HEK293 (cell line): ENCODE measurements at regions not wholly inside any gene's neighbourhood (a gene's known extent, or its start where the extent isn't known, plus 50 kb on each side); places are given as distances from the start of the nearest gene placed in this dataset.

ENCODE experiments used
- CTCF ChIA-PET: fragments of 350-600 bp; formaldehyde crosslinking; extraction: SDS; loops from one replicate; lab custom pipeline; 2021; ENCODE audit warnings: antibody characterized with exemption; lab: Yijun Ruan, JAX
- POLR2A ChIA-PET: fragments of 300-600 bp; formaldehyde crosslinking; extraction: SDS; loops from one replicate; lab custom pipeline; 2020; ENCODE audit warnings: antibody characterized with exemption, inconsistent platforms; lab: Yijun Ruan, JAX
- H3K27ac ChIP-seq: fragments of 200-500 bp; sonication (Bioruptor generic); 2 replicates; pipeline ENCODE4 v1.5.1; 2014; ENCODE audit warnings: low read depth, low read length, control low read depth, inconsistent platforms; ENCODE audit errors: extremely low read depth
- H3K36me3 ChIP-seq, 2 experiments: fragments of 200-500 bp in 1 of 2; sonication (Bioruptor generic) in 1 of 2; 1 replicate in 1 of 2; 2 replicates in 1 of 2; pipeline ENCODE4 v1.5.1; 2014 to 2017; ENCODE audit warnings: inconsistent platforms in 2 of 2, low read length in 2 of 2; ENCODE audit not compliant: control insufficient read depth in 2 of 2, insufficient read depth in 1 of 2
- H3K4me1 ChIP-seq: fragments of 200-500 bp; sonication (Bioruptor generic); 2 replicates; pipeline ENCODE4 v1.5.1; 2014; ENCODE audit warnings: mild to moderate bottlenecking, low read length, inconsistent platforms; ENCODE audit not compliant: control insufficient read depth, insufficient read depth
- H3K4me3 ChIP-seq: 2 replicates; pipeline ENCODE4 v1.5.1; 2011; ENCODE audit warnings: low read depth, mild to moderate bottlenecking, control low read depth, low read length, moderate library complexity
- H3K9me3 ChIP-seq: fragments of 200-500 bp; sonication (Bioruptor generic); 2 replicates; pipeline ENCODE4 v1.5.1; 2014; ENCODE audit warnings: low read depth, low read length, inconsistent platforms; ENCODE audit not compliant: control insufficient read depth, insufficient read depth
- ATF2 ChIP-seq: fragments of 450-650 bp; formaldehyde crosslinking; IDR thresholded peaks from 2 replicates; pipeline ENCODE4 v1.5.1; 2016; ENCODE audit warnings: missing biosample characterization, missing genetic modification characterization, low read depth
- GFI1B ChIP-seq: fragments of 450-650 bp; formaldehyde crosslinking; IDR thresholded peaks from 2 replicates; pipeline ENCODE4 v1.5.1; 2016; ENCODE audit warnings: missing biosample characterization, missing genetic modification characterization
- OVOL3 ChIP-seq: fragments of 450-650 bp; formaldehyde crosslinking; IDR thresholded peaks from 2 replicates; pipeline ENCODE4 v1.5.1; 2016; ENCODE audit warnings: missing biosample characterization, missing genetic modification characterization
- PRDM6 ChIP-seq: fragments of 450-650 bp; formaldehyde crosslinking; IDR thresholded peaks from 2 replicates; pipeline ENCODE4 v1.5.1; 2017; ENCODE audit warnings: missing biosample characterization, missing genetic modification characterization
- SP3 ChIP-seq: fragments of 450-650 bp; formaldehyde crosslinking; IDR thresholded peaks from 2 replicates; pipeline ENCODE4 v1.5.1; 2016; ENCODE audit warnings: missing biosample characterization, missing genetic modification characterization
- YY1 ChIP-seq: fragments of 450-650 bp; formaldehyde crosslinking; IDR thresholded peaks from 2 replicates; pipeline ENCODE4 v1.5.1; 2018; ENCODE audit warnings: missing biosample characterization, missing genetic modification characterization
- ZBTB44 ChIP-seq: fragments of 450-650 bp; IDR thresholded peaks from 2 replicates; pipeline ENCODE4 v1.5.1; 2018; ENCODE audit warnings: missing biosample characterization, mild to moderate bottlenecking, missing genetic modification characterization
- ZNF155 ChIP-seq: fragments of 450-650 bp; formaldehyde crosslinking; IDR thresholded peaks from 2 replicates; pipeline ENCODE4 v1.5.1; 2016; ENCODE audit warnings: missing biosample characterization, missing genetic modification characterization
- ZNF2 ChIP-seq: fragments of 450-650 bp; formaldehyde crosslinking; IDR thresholded peaks from 2 replicates; pipeline ENCODE4 v1.5.1; 2016; ENCODE audit warnings: missing biosample characterization, missing genetic modification characterization
- ZNF211 ChIP-seq: fragments of 450-650 bp; formaldehyde crosslinking; IDR thresholded peaks from 2 replicates; pipeline ENCODE4 v1.5.1; 2016; ENCODE audit warnings: low read depth, missing biosample characterization, missing genetic modification characterization
- ZNF274 ChIP-seq, 2 experiments: fragments of 200-500 bp in 1 of 2; fragments of 450-650 bp in 1 of 2; sonication (Bioruptor generic) in 1 of 2; formaldehyde crosslinking in 1 of 2; IDR thresholded peaks; 2 replicates each; pipeline versions ENCODE4 v1.5.1 to v1.6.1; 2014 to 2016; ENCODE audit warnings: borderline replicate concordance in 1 of 2, inconsistent platforms in 1 of 2, low read length in 1 of 2, missing biosample characterization in 1 of 2, missing genetic modification characterization in 1 of 2
- ZNF426 ChIP-seq: fragments of 450-650 bp; formaldehyde crosslinking; IDR thresholded peaks from 2 replicates; pipeline ENCODE4 v1.5.1; 2017; ENCODE audit warnings: missing biosample characterization, missing genetic modification characterization, mild to moderate bottlenecking, inconsistent platforms, moderate library complexity
- ZNF654 ChIP-seq: fragments of 450-650 bp; formaldehyde crosslinking; IDR thresholded peaks from 2 replicates; pipeline ENCODE4 v1.5.1; 2016; ENCODE audit warnings: low read depth, missing biosample characterization, missing genetic modification characterization
- ZNF76 ChIP-seq: fragments of 450-650 bp; formaldehyde crosslinking; IDR thresholded peaks from 2 replicates; pipeline ENCODE4; 2016; ENCODE audit warnings: low read depth, missing biosample characterization, missing genetic modification characterization, borderline replicate concordance
- ZNF837 ChIP-seq: fragments of 450-650 bp; formaldehyde crosslinking; IDR thresholded peaks from 2 replicates; pipeline ENCODE4 v1.5.1; 2016; ENCODE audit warnings: missing biosample characterization, missing genetic modification characterization
- ZNF843 ChIP-seq: fragments of 450-650 bp; formaldehyde crosslinking; IDR thresholded peaks from 2 replicates; pipeline ENCODE4 v1.5.1; 2016; ENCODE audit warnings: missing biosample characterization, missing genetic modification characterization
- ZSCAN5A ChIP-seq: fragments of 450-650 bp; formaldehyde crosslinking; IDR thresholded peaks from 2 replicates; pipeline ENCODE4 v1.5.1; 2016; ENCODE audit warnings: missing biosample characterization, missing genetic modification characterization
- TF ChIP-seq, protein P1 (sequence below): fragments of 450-650 bp; formaldehyde crosslinking; IDR thresholded peaks from 2 replicates; pipeline ENCODE4 v1.5.1; 2016; ENCODE audit warnings: missing biosample characterization, missing genetic modification characterization
- TF ChIP-seq, protein P2 (sequence below): fragments of 450-650 bp; formaldehyde crosslinking; IDR thresholded peaks from 2 replicates; pipeline ENCODE4 v1.5.1; 2017; ENCODE audit warnings: missing biosample characterization, missing genetic modification characterization
- TF ChIP-seq, protein P3 (sequence below): fragments of 450-650 bp; formaldehyde crosslinking; IDR thresholded peaks from 2 replicates; pipeline ENCODE4 v1.5.0; 2017; ENCODE audit warnings: missing biosample characterization, missing genetic modification characterization, borderline replicate concordance

GRCh38 chr14:100640471-100641273, 53.5 kb upstream of the BEGAIN start (continued):
- TF ChIP-seq YY1 = no peak
- TF ChIP-seq, all 188 proteins: peak for 0

DNA sequence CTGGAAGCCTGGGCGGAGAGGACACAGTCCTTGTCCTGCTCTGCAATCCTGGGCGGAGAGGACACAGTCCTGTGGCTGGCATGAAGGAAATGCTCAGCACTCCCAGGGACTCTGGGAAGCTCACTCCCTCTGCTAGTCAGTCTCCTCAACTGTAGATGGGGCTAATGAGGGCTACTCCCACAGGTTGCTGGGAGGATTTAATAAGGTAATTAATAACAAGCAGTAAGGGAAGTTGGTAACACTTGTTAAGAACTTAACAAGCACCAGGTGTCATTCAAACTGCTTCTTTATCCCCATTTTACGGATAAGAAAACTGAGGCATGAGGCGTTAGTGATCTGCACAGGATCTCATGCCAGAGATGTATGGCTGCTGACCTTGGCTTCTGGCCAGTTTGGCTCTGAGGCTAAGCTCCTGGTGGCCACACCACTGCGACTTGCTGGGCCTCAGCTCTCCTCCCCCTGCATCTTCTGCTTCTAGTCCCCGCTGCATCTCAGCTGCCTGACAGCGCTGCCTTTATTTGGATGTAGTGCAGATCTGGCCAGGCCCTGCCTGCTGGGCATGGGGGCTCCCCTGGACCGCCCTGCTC, 54.1 kb upstream of the BEGAIN start:
- ChIA-PET CTCF (interaction anchor here (0.6 to 1.2 kb wide), 2 partner anchors 38 to 201 kb away, joined by 3 to 4 read pairs; no protein-coding TSS in a partner anchor), POLR2A (no interaction called here)
- Histone ChIP-seq H3K27ac (no peak overlapping the region), H3K9me3 (no peaks in the 10 kb centered on the region), H3K4me3 (no peak overlapping the region), H3K36me3 (no peaks in the 10 kb centered on the region), H3K4me1 (peaks cover 2% of the 10 kb centered on the region; the same call in 1 of the 2 replicates)
- no peak for TF ChIP-seq ZSCAN5A (tag by site-specific recombination)
- no peak for TF ChIP-seq ZNF155 (tag by site-specific recombination)
- TF ChIP-seq PRDM6 (tag by site-specific recombination) = no peak
- TF ChIP-seq, protein P1, sequence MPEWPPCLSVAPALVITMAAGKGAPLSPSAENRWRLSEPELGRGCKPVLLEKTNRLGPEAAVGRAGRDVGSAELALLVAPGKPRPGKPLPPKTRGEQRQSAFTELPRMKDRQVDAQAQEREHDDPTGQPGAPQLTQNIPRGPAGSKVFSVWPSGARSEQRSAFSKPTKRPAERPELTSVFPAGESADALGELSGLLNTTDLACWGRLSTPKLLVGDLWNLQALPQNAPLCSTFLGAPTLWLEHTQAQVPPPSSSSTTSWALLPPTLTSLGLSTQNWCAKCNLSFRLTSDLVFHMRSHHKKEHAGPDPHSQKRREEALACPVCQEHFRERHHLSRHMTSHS (tag by site-specific recombination) = no peak
- no peak for TF ChIP-seq ZNF654
- no peak for TF ChIP-seq ZNF274 (IDR thresholded peaks at IDR 0.05; ENCODE audit: low read length)
- TF ChIP-seq ZNF274 (tag by site-specific recombination; IDR thresholded peaks at IDR 0.05; ENCODE audit: borderline replicate concordance) = no peak
- no peak for TF ChIP-seq ATF2
- TF ChIP-seq SP3 = no peak
- TF ChIP-seq ZNF837 (tag by site-specific recombination) = no peak
- no peak for TF ChIP-seq ZNF2 (tag by site-specific recombination)

DNA sequence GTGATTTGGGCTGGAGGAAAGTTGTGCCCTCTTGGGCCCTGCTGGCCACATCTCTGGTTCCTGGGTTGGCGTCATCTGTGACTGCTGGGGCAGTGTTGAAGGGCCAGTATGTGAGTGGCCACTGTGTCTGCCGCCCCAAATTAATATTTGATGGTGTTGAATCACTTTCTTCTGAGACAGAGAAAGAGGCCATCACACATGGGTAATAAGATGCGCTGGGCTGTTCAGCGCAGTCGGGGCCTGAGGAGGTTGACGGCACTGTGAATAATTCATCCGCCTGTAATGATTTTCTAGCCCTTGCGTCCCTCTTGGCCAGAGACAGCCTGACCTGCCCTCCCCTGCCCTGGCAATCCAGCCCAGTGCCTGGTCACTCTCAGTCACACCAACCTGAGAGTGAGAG, 56.2 kb upstream of the BEGAIN start:
- no peaks in the 10 kb centered on the region for H3K36me3 ChIP-seq
- no peak overlapping the region for H3K4me3 ChIP-seq
- H3K4me1 ChIP-seq = peaks cover 2% of the 10 kb centered on the region; the same call in 1 of the 2 replicates
- POLR2A ChIA-PET = no interaction called here
- no peak overlapping the region for H3K27ac ChIP-seq
- H3K9me3 ChIP-seq = no peaks in the 10 kb centered on the region
- CTCF ChIA-PET = interaction anchor here (2.9 to 4.3 kb wide), 3 partner anchors 19 to 259 kb away, joined by 12 to 144 read pairs (median 21); no protein-coding TSS in a partner anchor
- no peak for TF ChIP-seq OVOL3
- no peak for TF ChIP-seq ZNF426 (tag by site-specific recombination)
- TF ChIP-seq ZNF837 (tag by site-specific recombination) = no peak
- TF ChIP-seq ZNF843 (tag by site-specific recombination) = no peak
- no peak for TF ChIP-seq ZBTB44 (tag by site-specific recombination)
- TF ChIP-seq, protein P2, sequence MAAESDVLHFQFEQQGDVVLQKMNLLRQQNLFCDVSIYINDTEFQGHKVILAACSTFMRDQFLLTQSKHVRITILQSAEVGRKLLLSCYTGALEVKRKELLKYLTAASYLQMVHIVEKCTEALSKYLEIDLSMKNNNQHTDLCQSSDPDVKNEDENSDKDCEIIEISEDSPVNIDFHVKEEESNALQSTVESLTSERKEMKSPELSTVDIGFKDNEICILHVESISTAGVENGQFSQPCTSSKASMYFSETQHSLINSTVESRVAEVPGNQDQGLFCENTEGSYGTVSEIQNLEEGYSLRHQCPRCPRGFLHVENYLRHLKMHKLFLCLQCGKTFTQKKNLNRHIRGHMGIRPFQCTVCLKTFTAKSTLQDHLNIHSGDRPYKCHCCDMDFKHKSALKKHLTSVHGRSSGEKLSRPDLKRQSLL (tag by site-specific recombination) = no peak
- no peak for TF ChIP-seq GFI1B (tag by site-specific recombination)
- TF ChIP-seq, protein P3, sequence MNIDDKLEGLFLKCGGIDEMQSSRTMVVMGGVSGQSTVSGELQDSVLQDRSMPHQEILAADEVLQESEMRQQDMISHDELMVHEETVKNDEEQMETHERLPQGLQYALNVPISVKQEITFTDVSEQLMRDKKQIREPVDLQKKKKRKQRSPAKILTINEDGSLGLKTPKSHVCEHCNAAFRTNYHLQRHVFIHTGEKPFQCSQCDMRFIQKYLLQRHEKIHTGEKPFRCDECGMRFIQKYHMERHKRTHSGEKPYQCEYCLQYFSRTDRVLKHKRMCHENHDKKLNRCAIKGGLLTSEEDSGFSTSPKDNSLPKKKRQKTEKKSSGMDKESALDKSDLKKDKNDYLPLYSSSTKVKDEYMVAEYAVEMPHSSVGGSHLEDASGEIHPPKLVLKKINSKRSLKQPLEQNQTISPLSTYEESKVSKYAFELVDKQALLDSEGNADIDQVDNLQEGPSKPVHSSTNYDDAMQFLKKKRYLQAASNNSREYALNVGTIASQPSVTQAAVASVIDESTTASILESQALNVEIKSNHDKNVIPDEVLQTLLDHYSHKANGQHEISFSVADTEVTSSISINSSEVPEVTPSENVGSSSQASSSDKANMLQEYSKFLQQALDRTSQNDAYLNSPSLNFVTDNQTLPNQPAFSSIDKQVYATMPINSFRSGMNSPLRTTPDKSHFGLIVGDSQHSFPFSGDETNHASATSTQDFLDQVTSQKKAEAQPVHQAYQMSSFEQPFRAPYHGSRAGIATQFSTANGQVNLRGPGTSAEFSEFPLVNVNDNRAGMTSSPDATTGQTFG (tag by site-specific recombination) = no peak
- no peak for TF ChIP-seq ZNF211 (tag by site-specific recombination)
- no peak for TF ChIP-seq ZNF76 (tag by site-specific recombination)
